ENCODE measurements at regions not wholly inside any gene's neighbourhood (a gene's known extent, or its start where the extent isn't known, plus 50 kb on each side); places are given as distances from the start of the nearest gene placed in this dataset.
A peak's percentile ranks its signal among the peaks of the same experiment; 100 is the strongest.
"Not testable (repeated sequence)": the region's sequence is repeated elsewhere in the genome, so short reads cannot be mapped to it uniquely, and the experiment has no call there.

GRCh38 chr5:1731091-1731639 lies 68.5 kb downstream of the MRPL36 start:
- peak; percentile 7 for DNase-seq (ENCODE audit: low spot score)

- DNase-seq (ENCODE audit: low spot score), result peak; percentile 6
These were observed 69.2 kb downstream of the MRPL36 start for GRCh38 chr5:1730487-1730847.

GRCh38 chr5:1729641-1730486 lies 69.8 kb downstream of the MRPL36 start:
- DNase-seq (ENCODE audit: low spot score), result peak; percentile 7

- peak; percentile 4 for DNase-seq (ENCODE audit: low spot score)
These were observed 70.8 kb downstream of the MRPL36 start for GRCh38 chr5:1728846-1729245.

GRCh38 chr5:1727571-1727970 lies 72.1 kb downstream of the MRPL36 start:
- peak; percentile 7 for DNase-seq (ENCODE audit: low spot score)

GRCh38 chr5:1726956-1727355 lies 72.7 kb downstream of the MRPL36 start:
- DNase-seq (ENCODE audit: low spot score), result peak; percentile 6

- peak; percentile 6 for DNase-seq (ENCODE audit: low spot score)
These were observed 73.2 kb downstream of the MRPL36 start for GRCh38 chr5:1726469-1726865.

- DNase-seq (ENCODE audit: low spot score), result peak; percentile 7
These were observed 73.8 kb downstream of the MRPL36 start for GRCh38 chr5:1725641-1726468.

GRCh38 chr5:1724822-1725602 lies 74.6 kb downstream of the MRPL36 start:
- DNase-seq (ENCODE audit: low spot score), result peak; percentile 10

GRCh38 chr5:1723957-1724821 lies 75.4 kb downstream of the MRPL36 start:
- peak; percentile 6 for DNase-seq (ENCODE audit: low spot score)

GRCh38 chr5:1723476-1723875 lies 76.2 kb downstream of the MRPL36 start:
- DNase-seq (ENCODE audit: low spot score), result no peak

GRCh38 chr5:1722877-1723276 lies 76.8 kb downstream of the MRPL36 start:
- DNase-seq (ENCODE audit: low spot score), result no peak

GRCh38 chr5:1720396-1721110 lies 79.1 kb downstream of the MRPL36 start:
- peak; percentile 5 for DNase-seq (ENCODE audit: low spot score)

GRCh38 chr5:1719860-1720259 lies 79.8 kb downstream of the MRPL36 start:
- no peak for DNase-seq (ENCODE audit: low spot score)

- DNase-seq (ENCODE audit: low spot score), result no peak
These were observed 81.0 kb downstream of the MRPL36 start for GRCh38 chr5:1718669-1719068.

- DNase-seq (ENCODE audit: low spot score), result not testable (repeated sequence)
These were observed 89.5 kb downstream of the MRPL36 start for GRCh38 chr5:1710091-1710490.

GRCh38 chr5:1709171-1709803 lies 90.3 kb downstream of the MRPL36 start:
- DNase-seq (ENCODE audit: low spot score), result no peak

GRCh38 chr5:1708592-1709141 lies 91.0 kb downstream of the MRPL36 start:
- no peak for DNase-seq (ENCODE audit: low spot score)

- no peak for DNase-seq (ENCODE audit: low spot score)
These were observed 92.2 kb downstream of the MRPL36 start for GRCh38 chr5:1707467-1707866.

Measured in mucosa of gallbladder (tissue), 1 donor.